OCI-LY3 (cell line): ENCODE measurements at regions not wholly inside any gene's neighbourhood (a gene's known extent, or its start where the extent isn't known, plus 50 kb on each side); places are given as distances from the start of the nearest gene placed in this dataset.

ENCODE experiments used
- EZH2phosphoT487 ChIP-seq: fragments of 200-600 bp; shearing (Covaris generic); IDR thresholded peaks from 2 replicates; pipeline ENCODE4 v1.6.1; 2018; ENCODE audit warnings: antibody characterized with exemption, mixed run types, low read depth
- TF ChIP-seq, protein P1 (sequence below): fragments of 200-600, 300-600 bp; sonication (generic); IDR thresholded peaks from 2 replicates; pipeline ENCODE4 v1.5.1; 2014; ENCODE audit warnings: antibody characterized with exemption, low read length, low read depth

DNA sequence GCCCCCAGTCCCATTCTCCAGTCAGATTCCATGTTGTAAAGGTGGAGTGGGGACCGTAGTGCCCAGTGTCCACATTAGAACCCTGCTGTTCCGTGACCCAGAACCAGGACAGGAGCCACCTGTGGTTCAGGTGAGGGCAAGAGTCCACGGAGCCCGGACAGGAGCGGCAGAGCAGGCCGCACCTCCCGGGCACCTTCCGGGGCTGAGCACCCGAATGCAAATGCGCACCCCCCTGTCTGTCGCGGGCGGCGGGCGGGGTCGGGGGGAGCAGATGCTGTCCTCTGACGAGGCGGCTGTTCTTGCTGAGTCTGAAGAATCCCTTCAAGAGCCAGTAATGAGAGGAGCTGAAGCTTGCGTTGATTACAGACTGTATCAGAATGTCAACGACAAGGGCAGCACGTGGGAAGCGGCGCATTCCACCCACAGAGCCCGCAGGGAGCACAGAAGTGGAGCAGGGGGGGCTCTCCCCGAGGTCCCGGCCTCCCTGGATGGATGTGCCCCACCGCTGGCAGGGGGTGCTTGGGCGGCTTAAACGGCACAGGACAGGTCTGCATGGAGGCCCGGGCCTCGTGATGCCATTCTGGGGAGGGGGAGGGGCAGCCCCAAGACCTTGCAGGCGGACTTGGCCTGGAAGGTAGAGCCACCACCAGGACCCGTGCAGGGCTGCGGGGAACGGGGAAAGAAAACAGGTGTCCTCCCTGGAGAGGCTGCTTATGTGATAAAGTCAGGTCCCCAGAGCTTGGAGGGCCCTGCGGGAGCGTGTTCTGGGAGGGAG is 407.5 kb upstream of the RNF32 start:
- TF ChIP-seq, protein P1, sequence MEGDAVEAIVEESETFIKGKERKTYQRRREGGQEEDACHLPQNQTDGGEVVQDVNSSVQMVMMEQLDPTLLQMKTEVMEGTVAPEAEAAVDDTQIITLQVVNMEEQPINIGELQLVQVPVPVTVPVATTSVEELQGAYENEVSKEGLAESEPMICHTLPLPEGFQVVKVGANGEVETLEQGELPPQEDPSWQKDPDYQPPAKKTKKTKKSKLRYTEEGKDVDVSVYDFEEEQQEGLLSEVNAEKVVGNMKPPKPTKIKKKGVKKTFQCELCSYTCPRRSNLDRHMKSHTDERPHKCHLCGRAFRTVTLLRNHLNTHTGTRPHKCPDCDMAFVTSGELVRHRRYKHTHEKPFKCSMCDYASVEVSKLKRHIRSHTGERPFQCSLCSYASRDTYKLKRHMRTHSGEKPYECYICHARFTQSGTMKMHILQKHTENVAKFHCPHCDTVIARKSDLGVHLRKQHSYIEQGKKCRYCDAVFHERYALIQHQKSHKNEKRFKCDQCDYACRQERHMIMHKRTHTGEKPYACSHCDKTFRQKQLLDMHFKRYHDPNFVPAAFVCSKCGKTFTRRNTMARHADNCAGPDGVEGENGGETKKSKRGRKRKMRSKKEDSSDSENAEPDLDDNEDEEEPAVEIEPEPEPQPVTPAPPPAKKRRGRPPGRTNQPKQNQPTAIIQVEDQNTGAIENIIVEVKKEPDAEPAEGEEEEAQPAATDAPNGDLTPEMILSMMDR: no peak
- no peak for TF ChIP-seq EZH2phosphoT487
